ENCODE measurements at regions not wholly inside any gene's neighbourhood (a gene's known extent, or its start where the extent isn't known, plus 50 kb on each side); places are given as distances from the start of the nearest gene placed in this dataset.

- Histone ChIP-seq H3K4me1 (ENCODE audit: insufficient read depth, low read length, poor library complexity, severe bottlenecking) (no peaks in the 10 kb centered on the region), H4K20me1 (ENCODE audit: insufficient read depth, low read length) (no peaks in the 10 kb centered on the region), H3K79me2 (ENCODE audit: insufficient read depth, low read depth, low read length) (no peaks in the 10 kb centered on the region), H3K4me3 (ENCODE audit: low read depth, low read length, poor library complexity, severe bottlenecking) (no peak overlapping the region), H3K9me3 (ENCODE audit: low read length) (no peaks in the 10 kb centered on the region), H3K27ac (ENCODE audit: low read depth, low read length, poor library complexity, severe bottlenecking) (no peak overlapping the region), H3K36me3 (ENCODE audit: insufficient read depth, low read length) (no peaks in the 10 kb centered on the region), H2AFZ (ENCODE audit: low read length) (no peak overlapping the region), H3K9me2 (ENCODE audit: insufficient read depth, low read length) (no peaks in the 10 kb centered on the region), H3K4me2 (ENCODE audit: low read length) (no peak overlapping the region)
- intact Hi-C loops (cut with micrococcal nuclease; ENCODE audit: unreplicated experiment), result no loop called here
- ChIA-PET CTCF (ENCODE audit: unreplicated experiment) (no interaction called here), POLR2A (interaction anchor here (0.6 to 0.7 kb wide), 2 partner anchors 40 to 316 kb away, joined by 3 read pairs; no protein-coding TSS in a partner anchor)
- TF ChIP-seq CTCF (conservative IDR thresholded peaks at IDR 0.05; ENCODE audit: low read length) (no peak), EZH2phosphoT487 (IDR thresholded peaks at IDR 0.05; ENCODE audit: borderline replicate concordance, low read depth, low read length) (no peak)
- no TSS peak for BruUV-seq (replicated peaks)
- DNase-seq (ENCODE audit: low spot score), result no peak
These were observed 98.3 kb downstream of the DUSP10 start for GRCh38 chr1:221643404-221644144.

- Histone ChIP-seq H4K20me1 (ENCODE audit: insufficient read depth, low read length) (no peaks in the 10 kb centered on the region), H3K9me3 (ENCODE audit: low read length) (no peaks in the 10 kb centered on the region), H3K27ac (ENCODE audit: low read depth, low read length, poor library complexity, severe bottlenecking) (no peak overlapping the region), H3K4me1 (ENCODE audit: insufficient read depth, low read length, poor library complexity, severe bottlenecking) (no peaks in the 10 kb centered on the region), H3K4me2 (ENCODE audit: low read length) (no peak overlapping the region), H2AFZ (ENCODE audit: low read length) (no peak overlapping the region), H3K4me3 (ENCODE audit: low read depth, low read length, poor library complexity, severe bottlenecking) (no peak overlapping the region), H3K36me3 (ENCODE audit: insufficient read depth, low read length) (no peaks in the 10 kb centered on the region), H3K79me2 (ENCODE audit: insufficient read depth, low read depth, low read length) (no peaks in the 10 kb centered on the region), H3K9me2 (ENCODE audit: insufficient read depth, low read length) (no peaks in the 10 kb centered on the region)
- no peak for TF ChIP-seq EZH2phosphoT487 (IDR thresholded peaks at IDR 0.05; ENCODE audit: borderline replicate concordance, low read depth, low read length)
- TF ChIP-seq CTCF (conservative IDR thresholded peaks at IDR 0.05; ENCODE audit: low read length), result no peak
- ChIA-PET POLR2A (interaction anchor here (0.6 kb wide), 1 partner anchor 40 kb away, joined by 3 read pairs; no protein-coding TSS in a partner anchor), CTCF (ENCODE audit: unreplicated experiment) (no interaction called here)
- intact Hi-C loops (cut with micrococcal nuclease; ENCODE audit: unreplicated experiment), result no loop called here
- no peak for DNase-seq (ENCODE audit: low spot score)
- no TSS peak for BruUV-seq (replicated peaks)
These were observed 97.8 kb downstream of the DUSP10 start for GRCh38 chr1:221644145-221644448.

GRCh38 chr1:221644663-221645258, 97.1 kb downstream of the DUSP10 start:
- Histone ChIP-seq H3K79me2 (ENCODE audit: insufficient read depth, low read depth, low read length) (no peaks in the 10 kb centered on the region), H3K4me1 (ENCODE audit: insufficient read depth, low read length, poor library complexity, severe bottlenecking) (no peaks in the 10 kb centered on the region), H4K20me1 (ENCODE audit: insufficient read depth, low read length) (no peaks in the 10 kb centered on the region), H3K27ac (ENCODE audit: low read depth, low read length, poor library complexity, severe bottlenecking) (no peak overlapping the region), H2AFZ (ENCODE audit: low read length) (no peak overlapping the region), H3K9me2 (ENCODE audit: insufficient read depth, low read length) (no peaks in the 10 kb centered on the region), H3K4me2 (ENCODE audit: low read length) (no peak overlapping the region), H3K9me3 (ENCODE audit: low read length) (no peaks in the 10 kb centered on the region), H3K36me3 (ENCODE audit: insufficient read depth, low read length) (no peaks in the 10 kb centered on the region), H3K4me3 (ENCODE audit: low read depth, low read length, poor library complexity, severe bottlenecking) (no peak overlapping the region)
- BruUV-seq (replicated peaks), result no TSS peak
- POLR2A ChIA-PET, result interaction anchor here (0.9 kb wide), 1 partner anchor 25 kb away, joined by 3 read pairs; no protein-coding TSS in a partner anchor
- intact Hi-C loops (cut with micrococcal nuclease; ENCODE audit: unreplicated experiment), result no loop called here
- TF ChIP-seq CTCF (conservative IDR thresholded peaks at IDR 0.05; ENCODE audit: low read length) (no peak), EZH2phosphoT487 (IDR thresholded peaks at IDR 0.05; ENCODE audit: borderline replicate concordance, low read depth, low read length) (no peak)
- DNase-seq (ENCODE audit: low spot score), result no peak
- CTCF ChIA-PET (ENCODE audit: unreplicated experiment), result no interaction called here
